ENCODE measurements at regions not wholly inside any gene's neighbourhood (a gene's known extent, or its start where the extent isn't known, plus 50 kb on each side); places are given as distances from the start of the nearest gene placed in this dataset.

DNA sequence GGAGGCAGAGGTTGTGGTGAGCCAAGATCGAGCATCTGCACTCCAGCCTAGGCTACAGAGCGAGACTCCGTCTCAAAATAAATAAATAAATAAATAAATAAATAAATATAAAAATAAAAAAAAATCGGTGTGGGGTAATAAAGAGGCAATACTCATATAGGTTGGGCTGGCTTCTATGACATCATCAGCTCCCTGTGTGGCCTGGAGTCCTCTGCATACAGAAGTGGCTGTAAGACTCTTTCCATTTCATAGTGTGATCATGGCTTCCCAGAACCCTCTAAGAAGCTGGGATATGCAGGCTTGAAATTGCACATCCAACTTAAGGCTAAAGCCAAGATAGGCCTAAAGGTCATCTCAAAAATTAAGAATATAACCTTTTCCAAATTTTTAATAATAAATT is 101.6 kb downstream of the ZIC4 start:
- TF ChIP-seq POLR2AphosphoS5 (IDR thresholded peaks at IDR 0.05; ENCODE audit: low read depth, low read length), result no peak
- no peak for TF ChIP-seq POLR2A (IDR thresholded peaks at IDR 0.05; ENCODE audit: low read depth, low read length)
- TF ChIP-seq TAF1 (IDR thresholded peaks at IDR 0.05; ENCODE audit: low read depth, low read length), result no peak
- no peak for TF ChIP-seq POU2F2 (IDR thresholded peaks at IDR 0.05; ENCODE audit: low read depth, low read length)
- TF ChIP-seq PAX5 (IDR thresholded peaks at IDR 0.05; ENCODE audit: insufficient read depth, low read length, severe bottlenecking), result no peak
- TF ChIP-seq SPI1 (IDR thresholded peaks at IDR 0.05; ENCODE audit: low read depth, low read length), result no peak

Data from GM12891 (cell line).